Amniotic epithelial cell (primary cell): ENCODE measurements at regions not wholly inside any gene's neighbourhood (a gene's known extent, or its start where the extent isn't known, plus 50 kb on each side); places are given as distances from the start of the nearest gene placed in this dataset.
"Not testable (repeated sequence)": the region's sequence is repeated elsewhere in the genome, so short reads cannot be mapped to it uniquely, and the experiment has no call there.

ENCODE experiments used
- DNase-seq: peaks from one replicate; pipeline ENCODE4 v3.0.0-alpha.2; 2010; ENCODE audit warnings: low read depth

DNA sequence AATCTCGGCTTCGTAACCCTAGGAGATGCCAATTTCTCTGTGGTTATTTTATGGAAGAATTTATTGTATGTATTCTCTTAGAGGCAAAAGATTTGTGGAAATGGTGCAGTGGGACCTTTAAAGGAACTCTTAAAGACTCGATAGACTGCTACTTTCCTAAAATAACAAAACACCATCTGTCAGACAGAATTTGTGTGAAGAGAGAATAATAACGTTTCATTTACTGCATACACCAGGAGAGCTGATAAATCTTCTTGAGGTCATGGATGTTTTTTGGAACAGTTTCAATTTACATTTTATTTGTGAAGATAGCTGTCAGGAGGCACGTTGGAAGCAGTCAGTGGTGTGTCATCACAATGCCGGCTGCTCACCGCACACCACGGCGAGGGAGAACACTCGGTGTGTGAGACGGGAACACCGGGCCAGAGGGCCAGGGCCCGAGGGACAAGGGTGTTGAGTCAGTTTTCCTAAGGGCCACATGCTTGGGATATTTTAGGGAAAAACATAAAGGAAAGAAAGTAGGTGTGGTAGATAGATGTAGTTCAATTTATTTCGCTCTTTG is 1681.0 kb upstream of the DDX18 start:
- DNase-seq = no peak

DNA sequence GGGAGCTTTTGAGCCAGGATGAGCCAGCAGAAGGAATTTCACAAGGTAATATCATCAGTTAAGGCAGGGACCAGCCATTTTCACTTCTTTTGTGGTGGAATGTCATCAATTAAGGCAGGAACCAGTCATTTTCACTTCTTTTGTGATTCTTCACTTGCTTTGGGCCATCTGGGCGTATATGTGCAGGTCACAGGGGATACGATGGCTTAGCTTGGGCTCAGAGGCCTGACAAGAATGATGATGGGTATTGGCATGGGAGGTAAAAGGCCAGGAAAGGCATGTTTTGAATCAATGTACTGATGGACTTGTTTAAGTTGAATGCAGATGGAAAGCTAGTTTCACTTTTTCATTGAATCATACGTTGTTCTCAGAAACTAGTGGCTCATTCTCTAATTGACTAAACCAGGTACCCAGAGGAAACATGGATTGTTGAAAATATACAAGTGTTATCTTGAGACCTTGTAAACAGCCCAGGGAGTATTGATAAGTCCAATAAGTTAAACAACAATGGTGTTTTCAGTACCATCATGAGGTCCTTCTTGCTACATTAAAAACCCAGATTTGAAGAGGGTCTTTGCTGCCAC is 1672.5 kb upstream of the DDX18 start:
- DNase-seq = no peak

DNA sequence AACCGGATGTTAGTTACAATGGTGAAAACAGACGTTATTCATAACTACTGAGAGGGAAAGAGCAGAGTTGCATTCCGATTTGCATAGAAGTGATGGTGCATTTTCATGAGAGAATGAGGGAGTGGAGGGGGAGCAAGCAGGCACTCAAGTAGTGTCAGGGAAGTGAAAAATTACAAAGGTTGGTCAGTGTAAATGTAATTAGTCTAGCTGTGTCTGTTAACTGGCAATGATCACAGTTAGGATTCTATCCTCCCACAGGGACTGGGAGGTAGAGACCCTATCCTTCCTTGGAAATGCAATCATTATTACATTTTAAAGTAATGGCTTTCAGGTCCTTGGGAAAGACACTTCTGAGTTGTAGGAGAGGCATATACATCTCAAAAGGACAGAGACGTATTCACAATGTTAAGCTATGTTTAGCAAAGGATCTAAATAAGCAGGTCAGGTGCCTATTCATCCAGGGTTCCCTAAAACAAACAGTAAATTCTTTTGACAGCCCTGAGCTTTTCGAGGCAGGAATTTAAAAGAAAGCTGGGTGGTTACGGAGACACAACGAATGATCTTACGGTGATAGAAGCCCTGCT is 1671.8 kb upstream of the DDX18 start:
- DNase-seq = no peak

- no peak for DNase-seq
Measured at GRCh38 chr2:116145031-116145430, 1669.5 kb upstream of the DDX18 start.

DNA sequence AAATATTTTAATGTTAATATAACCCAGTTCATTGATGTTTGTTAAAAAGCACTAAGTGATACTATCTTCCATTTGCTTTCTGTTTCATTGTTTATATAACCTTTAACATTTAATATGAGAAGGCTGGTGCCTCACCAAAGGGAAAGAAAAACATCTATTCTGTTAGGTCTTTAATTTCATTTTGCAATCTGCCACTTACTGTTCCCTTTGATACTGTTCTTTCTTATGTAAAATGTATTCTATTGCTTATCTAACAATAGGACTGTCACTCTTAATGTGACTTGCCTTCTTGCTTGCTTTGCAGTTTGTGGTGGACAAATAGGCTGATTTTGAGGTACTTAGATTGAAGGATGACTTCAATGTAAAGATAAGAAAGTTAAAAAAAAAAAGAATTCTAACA is 1666.1 kb upstream of the DDX18 start:
- no peak for DNase-seq

- DNase-seq = no peak
Measured at GRCh38 chr2:116153729-116154128, 1660.8 kb upstream of the DDX18 start.

GRCh38 chr2:116160657-116161056 is 1653.8 kb upstream of the DDX18 start:
- no peak for DNase-seq

GRCh38 chr2:116162395-116162794 is 1652.1 kb upstream of the DDX18 start:
- DNase-seq = no peak

DNA sequence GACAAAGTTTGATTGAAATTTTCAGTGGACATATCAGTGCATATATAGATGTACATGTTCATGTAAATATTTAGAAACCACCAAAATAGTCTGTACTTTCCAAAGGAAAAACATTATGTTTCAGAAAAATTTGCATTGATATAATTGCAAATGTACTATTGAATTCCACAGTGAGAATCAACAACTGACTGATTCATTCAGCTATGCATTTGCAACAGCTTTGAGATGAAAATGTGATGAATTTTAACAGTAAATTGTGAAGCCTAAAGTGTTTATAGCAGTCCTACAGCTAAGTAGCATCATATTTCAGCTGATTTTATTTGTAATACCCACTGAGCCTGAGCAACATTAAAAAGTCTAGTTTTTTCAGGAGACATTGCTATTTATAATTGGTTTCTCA is 1647.4 kb upstream of the DDX18 start:
- DNase-seq = no peak

- DNase-seq = no peak
Measured at GRCh38 chr2:116180072-116180471, 1634.4 kb upstream of the DDX18 start.

GRCh38 chr2:116190684-116191083 is 1623.8 kb upstream of the DDX18 start:
- DNase-seq = not testable (repeated sequence)

DNA sequence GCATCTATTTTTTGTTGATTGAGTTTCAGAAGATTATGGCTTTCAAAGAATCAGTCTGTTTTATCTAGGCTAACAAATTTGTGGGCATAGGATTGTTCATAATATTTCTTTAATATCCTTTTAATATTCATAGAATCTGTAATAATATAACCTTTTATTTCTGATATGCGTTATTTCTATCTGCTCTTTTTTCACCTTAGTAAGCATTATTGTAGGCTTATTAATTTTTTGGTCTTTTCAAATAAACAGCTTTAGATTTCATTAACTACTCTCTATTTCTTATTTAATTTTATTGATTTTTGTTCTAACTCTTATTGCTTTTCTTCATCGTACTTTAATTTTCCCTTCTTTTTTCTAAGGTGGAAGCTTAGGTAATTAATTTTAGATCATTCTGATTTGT is 1614.4 kb upstream of the DDX18 start:
- DNase-seq = no peak

GRCh38 chr2:116211719-116212118 is 1602.8 kb upstream of the DDX18 start:
- DNase-seq = no peak

DNA sequence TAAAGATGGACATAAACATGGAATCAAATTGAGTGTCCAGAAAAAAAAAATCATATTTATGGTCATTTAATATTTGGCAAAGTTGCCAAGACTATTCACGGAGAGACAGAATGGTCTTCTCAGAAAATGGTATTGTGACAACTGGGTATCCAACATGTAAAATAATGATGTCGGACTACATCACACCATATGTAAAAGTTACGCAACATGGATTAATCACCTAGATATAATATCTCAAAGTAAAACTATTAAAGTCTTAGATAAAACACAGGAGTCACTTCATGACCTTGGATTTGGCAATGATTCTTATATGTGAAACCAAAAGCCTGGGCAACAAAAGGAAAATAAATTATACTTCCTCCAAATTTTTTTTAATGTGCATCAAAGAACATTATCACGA is 1591.7 kb upstream of the DDX18 start:
- no peak for DNase-seq

DNA sequence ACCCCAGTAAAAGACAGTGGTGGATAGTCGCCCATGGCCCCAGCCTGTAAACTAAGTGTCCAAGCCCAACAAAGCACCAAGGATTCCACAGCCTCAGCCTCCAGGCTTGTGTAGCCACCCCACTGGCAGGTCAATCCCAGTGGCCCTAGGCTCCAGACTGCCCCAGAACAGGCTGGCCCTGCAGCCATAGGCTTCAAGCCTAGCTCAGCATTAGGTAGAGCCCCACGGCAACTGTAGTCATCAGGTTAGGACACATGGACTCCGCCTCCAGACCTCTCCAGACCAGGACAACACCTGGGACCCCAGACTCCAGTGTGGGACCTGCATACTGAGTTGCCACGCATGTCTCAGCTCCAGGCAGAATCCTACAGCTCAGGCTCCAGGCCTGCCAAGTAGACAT is 1590.6 kb upstream of the DDX18 start:
- DNase-seq = no peak

- no peak for DNase-seq
Measured at GRCh38 chr2:116224610-116225009, 1589.9 kb upstream of the DDX18 start.

- no peak for DNase-seq
Measured at GRCh38 chr2:116238511-116238910, 1576.0 kb upstream of the DDX18 start.

DNA sequence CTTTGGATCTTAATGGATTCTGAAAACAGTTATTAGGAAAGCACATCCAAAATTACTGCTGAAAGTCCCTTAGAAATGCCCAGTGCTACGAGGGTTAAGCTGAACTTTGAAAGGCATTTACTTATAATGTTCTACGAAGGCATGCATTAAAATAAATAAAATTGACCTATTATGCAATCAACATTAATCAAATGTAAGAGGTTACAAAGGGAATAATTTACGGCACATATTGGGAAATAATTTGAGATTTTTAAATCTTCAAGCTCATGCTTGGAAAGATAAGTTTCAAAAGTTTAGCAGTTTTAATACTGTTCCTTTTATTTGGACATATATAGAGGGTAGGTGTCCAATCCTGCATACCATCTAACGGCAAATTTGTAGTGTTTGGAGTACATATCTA is 1564.1 kb upstream of the DDX18 start:
- DNase-seq = no peak

GRCh38 chr2:116264872-116265271 is 1549.6 kb upstream of the DDX18 start:
- no peak for DNase-seq

DNA sequence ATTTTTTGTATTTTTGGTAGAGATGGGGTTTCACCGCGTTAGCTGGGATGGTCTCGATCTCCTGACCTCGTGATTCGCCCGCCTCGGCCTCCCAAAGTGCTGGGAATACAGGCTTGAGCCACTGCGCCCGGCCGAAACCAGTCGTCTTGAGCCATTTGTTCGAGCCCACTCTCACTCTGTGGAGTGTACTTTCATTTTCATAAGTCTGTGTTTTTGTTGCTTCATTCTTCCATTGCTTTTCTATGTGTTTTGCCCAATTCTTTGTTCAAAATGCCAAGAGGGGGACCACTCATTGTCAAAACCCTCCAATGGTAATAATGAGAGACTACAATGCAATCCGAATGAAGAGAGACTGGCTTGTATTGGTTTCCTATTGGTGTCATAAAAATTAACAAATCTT is 1545.5 kb upstream of the DDX18 start:
- DNase-seq = no peak

DNA sequence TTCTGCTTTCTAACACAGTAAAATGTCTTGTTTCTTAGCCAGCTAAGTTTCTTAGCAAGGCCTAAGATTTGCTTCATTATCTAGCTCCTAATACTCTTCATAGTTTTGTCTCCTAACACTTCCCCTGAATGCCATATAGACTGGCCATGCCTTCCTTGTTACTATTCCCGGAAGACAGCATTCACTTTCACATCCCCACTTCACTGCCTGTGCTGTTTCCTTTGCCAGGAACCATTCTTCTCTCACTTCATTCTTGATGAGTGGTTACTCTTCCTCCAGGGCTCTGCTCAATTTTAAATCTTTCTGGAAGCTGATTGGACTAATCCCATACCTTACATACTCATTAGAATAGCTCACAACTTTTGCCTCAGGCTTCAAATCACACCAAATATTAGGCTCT is 1510.2 kb upstream of the DDX18 start:
- DNase-seq = no peak

GRCh38 chr2:116317111-116317510 is 1497.4 kb upstream of the DDX18 start:
- no peak for DNase-seq

GRCh38 chr2:116318551-116318950 is 1495.9 kb upstream of the DDX18 start:
- not testable (repeated sequence) for DNase-seq

GRCh38 chr2:116319001-116319400 is 1495.5 kb upstream of the DDX18 start:
- DNase-seq = no peak
